ENCODE measurements at regions not wholly inside any gene's neighbourhood (a gene's known extent, or its start where the extent isn't known, plus 50 kb on each side); places are given as distances from the start of the nearest gene placed in this dataset.

- TF ChIP-seq, protein P1, sequence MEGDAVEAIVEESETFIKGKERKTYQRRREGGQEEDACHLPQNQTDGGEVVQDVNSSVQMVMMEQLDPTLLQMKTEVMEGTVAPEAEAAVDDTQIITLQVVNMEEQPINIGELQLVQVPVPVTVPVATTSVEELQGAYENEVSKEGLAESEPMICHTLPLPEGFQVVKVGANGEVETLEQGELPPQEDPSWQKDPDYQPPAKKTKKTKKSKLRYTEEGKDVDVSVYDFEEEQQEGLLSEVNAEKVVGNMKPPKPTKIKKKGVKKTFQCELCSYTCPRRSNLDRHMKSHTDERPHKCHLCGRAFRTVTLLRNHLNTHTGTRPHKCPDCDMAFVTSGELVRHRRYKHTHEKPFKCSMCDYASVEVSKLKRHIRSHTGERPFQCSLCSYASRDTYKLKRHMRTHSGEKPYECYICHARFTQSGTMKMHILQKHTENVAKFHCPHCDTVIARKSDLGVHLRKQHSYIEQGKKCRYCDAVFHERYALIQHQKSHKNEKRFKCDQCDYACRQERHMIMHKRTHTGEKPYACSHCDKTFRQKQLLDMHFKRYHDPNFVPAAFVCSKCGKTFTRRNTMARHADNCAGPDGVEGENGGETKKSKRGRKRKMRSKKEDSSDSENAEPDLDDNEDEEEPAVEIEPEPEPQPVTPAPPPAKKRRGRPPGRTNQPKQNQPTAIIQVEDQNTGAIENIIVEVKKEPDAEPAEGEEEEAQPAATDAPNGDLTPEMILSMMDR (IDR thresholded peaks at IDR 0.05) = no peak
- TF ChIP-seq POLR2A (IDR thresholded peaks at IDR 0.05) = no peak
- no peak for TF ChIP-seq POLR2AphosphoS5 (IDR thresholded peaks at IDR 0.05)
Measured at GRCh38 chr1:238826891-238827290, 559.5 kb upstream of the CHRM3 start.
